ENCODE measurements at regions not wholly inside any gene's neighbourhood (a gene's known extent, or its start where the extent isn't known, plus 50 kb on each side); places are given as distances from the start of the nearest gene placed in this dataset.
A peak's percentile ranks its signal among the peaks of the same experiment; 100 is the strongest.

- no peak for DNase-seq (ENCODE audit: low read depth)
These were observed 117.4 kb upstream of the DLX2 start for GRCh38 chr2:172220121-172220520.

GRCh38 chr2:172223601-172224054, 120.9 kb upstream of the DLX2 start:
- H3K4me3 ChIP-seq (ENCODE audit: low read length) = no peak overlapping the region
- no peak for DNase-seq (ENCODE audit: low read depth)
- TF ChIP-seq, protein P1, sequence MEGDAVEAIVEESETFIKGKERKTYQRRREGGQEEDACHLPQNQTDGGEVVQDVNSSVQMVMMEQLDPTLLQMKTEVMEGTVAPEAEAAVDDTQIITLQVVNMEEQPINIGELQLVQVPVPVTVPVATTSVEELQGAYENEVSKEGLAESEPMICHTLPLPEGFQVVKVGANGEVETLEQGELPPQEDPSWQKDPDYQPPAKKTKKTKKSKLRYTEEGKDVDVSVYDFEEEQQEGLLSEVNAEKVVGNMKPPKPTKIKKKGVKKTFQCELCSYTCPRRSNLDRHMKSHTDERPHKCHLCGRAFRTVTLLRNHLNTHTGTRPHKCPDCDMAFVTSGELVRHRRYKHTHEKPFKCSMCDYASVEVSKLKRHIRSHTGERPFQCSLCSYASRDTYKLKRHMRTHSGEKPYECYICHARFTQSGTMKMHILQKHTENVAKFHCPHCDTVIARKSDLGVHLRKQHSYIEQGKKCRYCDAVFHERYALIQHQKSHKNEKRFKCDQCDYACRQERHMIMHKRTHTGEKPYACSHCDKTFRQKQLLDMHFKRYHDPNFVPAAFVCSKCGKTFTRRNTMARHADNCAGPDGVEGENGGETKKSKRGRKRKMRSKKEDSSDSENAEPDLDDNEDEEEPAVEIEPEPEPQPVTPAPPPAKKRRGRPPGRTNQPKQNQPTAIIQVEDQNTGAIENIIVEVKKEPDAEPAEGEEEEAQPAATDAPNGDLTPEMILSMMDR (conservative IDR thresholded peaks at IDR 0.05; ENCODE audit: low read length) = no peak

More at GRCh38 chr2:172220121-172220520, 117.4 kb upstream of the DLX2 start:
- no peak overlapping the region for H3K4me3 ChIP-seq (ENCODE audit: low read length)
- TF ChIP-seq, protein P1 (conservative IDR thresholded peaks at IDR 0.05; ENCODE audit: low read length) = no peak

DNA sequence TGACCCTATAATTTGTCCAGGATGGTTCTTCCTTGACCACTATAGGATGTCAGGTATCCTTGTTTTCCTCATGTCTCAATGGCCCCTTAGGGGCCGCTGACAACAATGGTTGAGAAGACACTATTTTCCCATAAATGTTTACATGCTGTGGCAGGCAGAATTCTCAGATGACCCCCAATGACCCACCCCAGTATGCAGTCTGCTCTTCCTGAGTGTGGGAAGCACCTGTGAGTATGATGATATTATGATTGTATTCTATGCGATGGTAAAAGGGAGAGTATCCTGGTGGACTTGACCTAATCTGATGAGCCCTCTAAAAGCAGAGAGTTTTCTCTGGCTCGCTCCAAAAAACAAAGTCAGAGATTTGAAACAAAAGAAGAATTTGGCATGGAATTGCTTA, 123.1 kb upstream of the DLX2 start:
- no peak overlapping the region for H3K4me3 ChIP-seq (ENCODE audit: low read length)
- TF ChIP-seq, protein P1 (conservative IDR thresholded peaks at IDR 0.05; ENCODE audit: low read length) = no peak
- DNase-seq (ENCODE audit: low read depth) = no peak

DNA sequence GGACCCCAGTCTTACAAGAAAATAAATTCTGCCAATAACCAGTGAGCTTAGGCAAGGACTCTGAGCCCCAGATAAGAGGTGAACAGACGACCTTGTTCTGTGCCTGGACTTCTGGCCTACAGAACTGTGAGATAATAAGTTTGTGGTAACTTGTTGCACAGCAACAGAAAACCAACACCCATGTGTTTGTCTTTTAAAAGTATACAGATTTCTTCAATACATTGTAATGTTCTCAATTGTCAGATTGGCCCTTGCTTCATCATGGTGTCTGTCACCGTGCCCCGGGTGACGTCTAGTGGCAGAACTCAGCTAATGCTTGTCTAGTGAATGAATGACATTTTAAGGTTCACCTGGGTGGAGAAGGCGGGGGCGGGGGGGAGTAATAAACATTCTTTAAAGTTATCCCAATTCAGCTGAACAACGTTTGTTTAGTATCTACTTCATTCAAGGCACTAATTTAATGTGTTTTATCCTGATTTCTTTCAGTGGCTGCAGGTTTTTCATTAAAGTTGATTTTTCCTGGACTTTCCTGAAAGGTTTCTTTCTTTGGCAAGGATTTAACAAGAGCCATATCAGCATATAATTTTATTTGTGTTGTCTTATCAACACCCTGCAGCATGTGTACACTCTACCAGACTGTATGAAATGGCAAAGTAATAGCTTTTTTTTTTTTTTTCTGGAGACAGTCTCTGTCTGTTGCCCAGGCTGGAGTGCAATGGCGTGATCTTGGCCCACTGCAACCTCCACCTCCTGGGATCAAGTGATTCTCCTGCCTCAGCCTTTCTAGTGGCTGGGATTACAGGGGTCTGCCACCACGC, 123.8 kb upstream of the DLX2 start:
- DNase-seq (ENCODE audit: low read depth) = no peak
- TF ChIP-seq, protein P1 (conservative IDR thresholded peaks at IDR 0.05; ENCODE audit: low read length) = no peak

DNA sequence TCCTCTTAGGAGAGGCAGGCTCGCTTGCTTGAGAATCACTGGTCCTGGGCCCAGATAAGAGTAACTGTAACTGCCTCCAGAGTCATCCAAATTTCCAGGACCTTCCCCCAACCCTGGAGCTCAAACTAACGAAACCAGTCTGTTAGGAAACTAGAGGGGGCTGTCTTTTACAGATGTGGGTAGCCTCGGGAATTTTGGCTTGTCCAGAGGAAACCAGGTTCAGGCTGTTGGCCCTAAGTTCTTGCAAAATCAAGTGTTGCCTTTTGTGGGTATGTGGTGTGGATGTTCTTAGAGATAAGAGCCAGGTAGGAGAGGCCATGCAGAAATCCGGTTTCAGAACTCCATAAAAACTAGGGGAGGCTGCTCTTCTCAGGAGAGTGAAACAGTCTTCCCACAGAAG, 125.0 kb upstream of the DLX2 start:
- DNase-seq (ENCODE audit: low read depth) = no peak

More for the DNA sequence above, 123.8 kb upstream of the DLX2 start:
- no peak overlapping the region for H3K4me3 ChIP-seq (ENCODE audit: low read length)

GRCh38 chr2:172228177-172228808, 125.6 kb upstream of the DLX2 start:
- peak; percentile 68 for DNase-seq (ENCODE audit: low read depth)
- TF ChIP-seq, protein P1 (conservative IDR thresholded peaks at IDR 0.05; ENCODE audit: low read length) = no peak
- H3K4me3 ChIP-seq (ENCODE audit: low read length) = no peak overlapping the region

More for the DNA sequence above, 125.0 kb upstream of the DLX2 start:
- TF ChIP-seq, protein P1 (conservative IDR thresholded peaks at IDR 0.05; ENCODE audit: low read length) = no peak
- no peak overlapping the region for H3K4me3 ChIP-seq (ENCODE audit: low read length)
